ENCODE measurements at regions not wholly inside any gene's neighbourhood (a gene's known extent, or its start where the extent isn't known, plus 50 kb on each side); places are given as distances from the start of the nearest gene placed in this dataset.

GRCh38 chrX:87098477-87098876 is 419.1 kb upstream of the KLHL4 start:
- no peaks in the 10 kb centered on the region for H3K79me1 ChIP-seq (ENCODE audit: insufficient read depth, low read depth, low read length, poor library complexity, severe bottlenecking)
- H4K20me1 ChIP-seq (ENCODE audit: control insufficient read depth, insufficient read depth, insufficient read length): no peaks in the 10 kb centered on the region
- WGBS (ENCODE audit: extremely low coverage, insufficient read length, low lambda C conversion rate): no CpG with 5 or more reads among the region's 3 CpGs
- H3K4ac ChIP-seq (ENCODE audit: low read depth, low read length): no peak overlapping the region
- H3K9me3 Mint-ChIP-seq: peaks cover 0 to 5% of the 10 kb centered on the region in 2 experiments; a peak in 3 of 5 replicates
- no peaks in the 10 kb centered on the region for H3K9me3 ChIP-seq (ENCODE audit: control insufficient read depth, low read depth, low read length)
- H3K14ac ChIP-seq (ENCODE audit: insufficient read depth, low read length): no peak overlapping the region
- no peak overlapping the region for H2AFZ ChIP-seq (ENCODE audit: low read length)
- H3K4me1 ChIP-seq (ENCODE audit: insufficient read depth, low read length): no peaks in the 10 kb centered on the region
- no peak overlapping the region for H3K56ac ChIP-seq (ENCODE audit: insufficient read length, low read depth, low read length)
- H2BK12ac ChIP-seq (ENCODE audit: insufficient read length, low read depth, low read length): no peak overlapping the region
- no peak overlapping the region for H3K4me2 ChIP-seq (ENCODE audit: insufficient read depth, insufficient read length, low read length)
- H3K27ac ChIP-seq (ENCODE audit: insufficient read length, low read depth, low read length): no peak overlapping the region
- no peak overlapping the region for H2AK5ac ChIP-seq (ENCODE audit: insufficient read length, low read length)
- H3T11ph ChIP-seq (ENCODE audit: low read length): no peak overlapping the region
- no peak overlapping the region for H3K27ac Mint-ChIP-seq
- H3K4me3 Mint-ChIP-seq: no peak overlapping the region
- no peak overlapping the region for H2BK15ac ChIP-seq (ENCODE audit: low read depth, low read length)
- H3K27me3 ChIP-seq (ENCODE audit: insufficient read depth, low read length): no peaks in the 10 kb centered on the region
- H4K91ac ChIP-seq (ENCODE audit: insufficient read length, low read depth, low read length): no peak overlapping the region
- no peak overlapping the region for H3K18ac ChIP-seq (ENCODE audit: insufficient read length, low read depth, low read length)
- no peak overlapping the region for H3K9ac ChIP-seq (ENCODE audit: extremely low read depth, insufficient read length, low read length)
- TF ChIP-seq CTCF (conservative IDR thresholded peaks at IDR 0.05): no peak
- peaks cover 0 to 6% (median 3%) of the 10 kb centered on the region in 3 experiments; a peak in 3 of 7 replicates for H3K36me3 Mint-ChIP-seq (ENCODE audit: insufficient read depth in 1 of 3, low read depth in 3 of 3)
- H3K27me3 Mint-ChIP-seq (ENCODE audit: low read depth): no peaks in the 10 kb centered on the region
- no peaks in the 10 kb centered on the region for H3K79me2 ChIP-seq (ENCODE audit: insufficient read depth, low read length)
- H2BK120ac ChIP-seq (ENCODE audit: low read depth, low read length, poor library complexity, severe bottlenecking): no peak overlapping the region
- no peak overlapping the region for H3K23ac ChIP-seq (ENCODE audit: insufficient read length, low read depth, low read length)
- no peak overlapping the region for H2BK5ac ChIP-seq (ENCODE audit: insufficient read length, low read length)
- H3K23me2 ChIP-seq (ENCODE audit: insufficient read length, low read depth, low read length, poor library complexity, severe bottlenecking): no peaks in the 10 kb centered on the region
- no peak overlapping the region for H4K8ac ChIP-seq (replicated peaks; ENCODE audit: insufficient read length, low read depth, low read length)
- no peak overlapping the region for H2BK20ac ChIP-seq (ENCODE audit: low read depth, low read length, poor library complexity, severe bottlenecking)
- no peak overlapping the region for H4K5ac ChIP-seq (ENCODE audit: insufficient read length, low read depth, low read length)
- no peak for DNase-seq
- H3K4me1 Mint-ChIP-seq: no peaks in the 10 kb centered on the region

Measured in H9 (cell line).